ENCODE measurements at regions not wholly inside any gene's neighbourhood (a gene's known extent, or its start where the extent isn't known, plus 50 kb on each side); places are given as distances from the start of the nearest gene placed in this dataset.

- H3K79me2 ChIP-seq (ENCODE audit: control insufficient read depth, insufficient read depth, low read length), result no peaks in the 10 kb centered on the region
- POLR2A ChIA-PET, result no interaction called here
- no peak overlapping the region for H3K27ac ChIP-seq (ENCODE audit: low read length in 2 of 2)
- Mint-ChIP-seq H3K4me3 (no peak overlapping the region), H3K27ac (no peak overlapping the region), H3K4me1 (no peaks in the 10 kb centered on the region), H3K27me3 (peaks cover 13% of the 10 kb centered on the region), H3K9me3 (ENCODE audit: insufficient read depth) (no peaks in the 10 kb centered on the region)
- ATAC-seq (ENCODE audit: low read depth) (no peak), DNase-seq (no peak)
- H3K36me3 ChIP-seq (replicated peaks in 1 of 2; ENCODE audit: control extremely low read depth in 1 of 2, control insufficient read depth in 1 of 2, extremely low read depth in 1 of 2, insufficient read depth in 2 of 2, low read length in 1 of 2), result no peaks in the 10 kb centered on the region
- H4K20me1 ChIP-seq (ENCODE audit: control insufficient read depth, insufficient read depth, low read length, poor library complexity, severe bottlenecking), result no peaks in the 10 kb centered on the region
- peaks cover 0 to 4% (median 0%) of the 10 kb centered on the region in 3 donors for H3K9me3 ChIP-seq (ENCODE audit: control extremely low read depth in 1 of 3, control insufficient read depth in 2 of 3, insufficient read depth in 1 of 3, low read length in 2 of 3)
- intact Hi-C loops (cut with micrococcal nuclease), result no loop called here
- no peak for TF ChIP-seq EZH2 (IDR thresholded peaks at IDR 0.05; ENCODE audit: borderline replicate concordance, insufficient read depth, low read depth, low read length, poor library complexity, severe bottlenecking)
- TF ChIP-seq CTCF (IDR thresholded peaks at IDR 0.05), result no peak
- CTCF ChIA-PET, result no interaction called here
- H3K9ac ChIP-seq (ENCODE audit: low read length), result no peak overlapping the region
- H3K27me3 ChIP-seq (replicated peaks in 1 of 4; ENCODE audit: control extremely low read depth in 1 of 4, control insufficient read depth in 3 of 4, insufficient read depth in 4 of 4, low read length in 3 of 4), result peaks cover 0 to 4% (median 0%) of the 10 kb centered on the region in 4 experiments
- no peaks in the 10 kb centered on the region for H3K4me1 ChIP-seq (ENCODE audit: control insufficient read depth in 2 of 2, insufficient read depth in 2 of 2, low read length in 2 of 2)
- WGBS (ENCODE audit: insufficient coverage), result 100% methylated on average over 1 of the region's 2 CpGs
- no peak overlapping the region for H3K4me2 ChIP-seq (replicated peaks; ENCODE audit: low read depth, low read length, poor library complexity, severe bottlenecking)
- no peak overlapping the region for H3K4me3 ChIP-seq (ENCODE audit: control extremely low read depth in 1 of 5, extremely low read depth in 1 of 5, insufficient read depth in 1 of 5, low read depth in 2 of 5, low read length in 4 of 5)
- H2AFZ ChIP-seq (ENCODE audit: insufficient read depth, low read depth, low read length, poor library complexity, severe bottlenecking), result no peak overlapping the region
Observed at GRCh38 chr11:130581646-130582045, 133.2 kb downstream of the ADAMTS15 start.

GRCh38 chr11:130582176-130582575 lies 133.7 kb downstream of the ADAMTS15 start:
- ChIA-PET POLR2A (no interaction called here), CTCF (no interaction called here)
- intact Hi-C loops (cut with micrococcal nuclease), result no loop called here
- no peak overlapping the region for H2AFZ ChIP-seq (ENCODE audit: insufficient read depth, low read depth, low read length, poor library complexity, severe bottlenecking)
- H3K4me1 ChIP-seq (ENCODE audit: control insufficient read depth in 2 of 2, insufficient read depth in 2 of 2, low read length in 2 of 2), result no peaks in the 10 kb centered on the region
- DNase-seq, result no peak
- H3K9ac ChIP-seq (ENCODE audit: low read length), result no peak overlapping the region
- Mint-ChIP-seq H3K4me3 (no peak overlapping the region), H3K9me3 (ENCODE audit: insufficient read depth) (no peaks in the 10 kb centered on the region), H3K4me1 (no peaks in the 10 kb centered on the region), H3K27ac (no peak overlapping the region), H3K27me3 (peaks cover 13% of the 10 kb centered on the region)
- no peak for ATAC-seq (ENCODE audit: low read depth)
- no peak overlapping the region for H3K4me2 ChIP-seq (replicated peaks; ENCODE audit: low read depth, low read length, poor library complexity, severe bottlenecking)
- 100% methylated on average over 1 of the region's 5 CpGs for WGBS (ENCODE audit: insufficient coverage)
- no peaks in the 10 kb centered on the region for H3K36me3 ChIP-seq (replicated peaks in 1 of 2; ENCODE audit: control extremely low read depth in 1 of 2, control insufficient read depth in 1 of 2, extremely low read depth in 1 of 2, insufficient read depth in 2 of 2, low read length in 1 of 2)
- no peaks in the 10 kb centered on the region for H4K20me1 ChIP-seq (ENCODE audit: control insufficient read depth, insufficient read depth, low read length, poor library complexity, severe bottlenecking)
- H3K4me3 ChIP-seq (ENCODE audit: control extremely low read depth in 1 of 5, extremely low read depth in 1 of 5, insufficient read depth in 1 of 5, low read depth in 2 of 5, low read length in 4 of 5), result no peak overlapping the region
- H3K9me3 ChIP-seq (ENCODE audit: control extremely low read depth in 1 of 3, control insufficient read depth in 2 of 3, insufficient read depth in 1 of 3, low read length in 2 of 3), result peaks cover 0 to 4% (median 0%) of the 10 kb centered on the region in 3 donors
- H3K27me3 ChIP-seq (replicated peaks in 1 of 4; ENCODE audit: control extremely low read depth in 1 of 4, control insufficient read depth in 3 of 4, insufficient read depth in 4 of 4, low read length in 3 of 4), result peaks cover 0 to 4% (median 0%) of the 10 kb centered on the region in 4 experiments
- H3K79me2 ChIP-seq (ENCODE audit: control insufficient read depth, insufficient read depth, low read length), result no peaks in the 10 kb centered on the region
- TF ChIP-seq CTCF (IDR thresholded peaks at IDR 0.05), result no peak
- no peak for TF ChIP-seq EZH2 (IDR thresholded peaks at IDR 0.05; ENCODE audit: borderline replicate concordance, insufficient read depth, low read depth, low read length, poor library complexity, severe bottlenecking)
- H3K27ac ChIP-seq (ENCODE audit: low read length in 2 of 2), result no peak overlapping the region

Data from B cell (primary cell).